SK-N-SH (cell line): ENCODE measurements at regions not wholly inside any gene's neighbourhood (a gene's known extent, or its start where the extent isn't known, plus 50 kb on each side); places are given as distances from the start of the nearest gene placed in this dataset.

Source experiments
- CTCF ChIA-PET: fragments of 300-600, 350-600 bp; formaldehyde crosslinking; extraction: SDS; loops from one replicate; lab custom pipeline; 2021; lab: Yijun Ruan, JAX
- POLR2A ChIA-PET: fragments of 350-600 bp; sonication (Branson Sonifier 250); formaldehyde crosslinking; extraction: SDS; loops from one replicate; lab custom pipeline; 2020; ENCODE audit warnings: antibody characterized with exemption, inconsistent platforms; lab: Yijun Ruan, JAX
- DNase-seq: peaks from one replicate; pipeline ENCODE4 v3.0.0; 2012
- H2AFZ ChIP-seq: fragments of 200-600 bp; sonication (generic); 2 replicates; pipeline ENCODE4 v1.8.1; 2016; ENCODE audit warnings: antibody characterized with exemption, mild to moderate bottlenecking, low read depth
- H3F3A ChIP-seq: fragments of 200-600 bp; sonication (generic); replicated peaks from 2 replicates; pipeline ENCODE3; 2016; ENCODE audit warnings: antibody characterized with exemption, mild to moderate bottlenecking; ENCODE audit not compliant: insufficient read depth
- H3K27ac ChIP-seq, 2 experiments: fragments of 200-500 bp in 1 of 2; fragments of 200-600 bp in 1 of 2; sonication (Bioruptor generic) in 1 of 2; sonication (generic), shearing (Covaris generic) in 1 of 2; 2 replicates each; pipeline versions ENCODE4 v1.5.1 to v1.6.1; 2014 to 2016; ENCODE audit warnings: low read depth in 2 of 2, inconsistent platforms in 1 of 2, low read length in 1 of 2, mild to moderate bottlenecking in 1 of 2, mixed read lengths in 1 of 2
- H3K27me3 ChIP-seq: fragments of 200-600 bp; sonication (generic), shearing (Covaris generic); 2 replicates; pipeline ENCODE4 v1.6.1; 2016; ENCODE audit warnings: mixed run types; ENCODE audit not compliant: insufficient read depth
- H3K36me3 ChIP-seq, 2 experiments: fragments of 200-500 bp in 1 of 2; fragments of 200-600 bp in 1 of 2; sonication (Bioruptor generic) in 1 of 2; sonication (generic) in 1 of 2; replicated peaks in 1 of 2; 2 replicates each; pipeline versions ENCODE3 to v1.5.1; 2014 to 2016; ENCODE audit warnings: low read length in 1 of 2, mild to moderate bottlenecking in 1 of 2; ENCODE audit not compliant: insufficient read depth in 2 of 2, control insufficient read depth in 1 of 2
- H3K4me1 ChIP-seq, 2 experiments: fragments of 200-500 bp in 1 of 2; fragments of 200-600 bp in 1 of 2; sonication (Bioruptor generic) in 1 of 2; sonication (generic), shearing (Covaris generic) in 1 of 2; 2 replicates each; pipeline versions ENCODE4 v1.5.1 to v1.6.1; 2014 to 2016; ENCODE audit warnings: low read depth in 1 of 2, low read length in 1 of 2, mixed run types in 1 of 2; ENCODE audit not compliant: insufficient read depth in 2 of 2, control insufficient read depth in 1 of 2
- H3K4me2 ChIP-seq: fragments of 200-600 bp; sonication (generic), shearing (Covaris generic); 2 replicates; pipeline ENCODE4 v1.6.1; 2017; ENCODE audit warnings: mixed run types
- H3K4me3 ChIP-seq, 2 experiments: fragments of 200-500 bp in 1 of 2; fragments of 200-600 bp in 1 of 2; sonication (Bioruptor generic) in 1 of 2; sonication (generic), shearing (Covaris generic) in 1 of 2; 2 replicates each; pipeline versions ENCODE4 v1.5.1 to v1.8.1; 2014 to 2016; ENCODE audit warnings: low read depth in 2 of 2, inconsistent platforms in 1 of 2, low read length in 1 of 2, mild to moderate bottlenecking in 1 of 2, mixed read lengths in 1 of 2, moderate library complexity in 1 of 2
- H3K79me2 ChIP-seq: fragments of 200-600 bp; sonication (generic); 2 replicates; pipeline ENCODE4 v1.8.1; 2017; ENCODE audit warnings: mild to moderate bottlenecking; ENCODE audit not compliant: insufficient read depth
- H3K9ac ChIP-seq: fragments of 200-600 bp; sonication (generic); 2 replicates; pipeline ENCODE4 v1.6.1; 2017; ENCODE audit warnings: mixed run types
- H3K9me2 ChIP-seq: fragments of 200-600 bp; sonication (generic); 2 replicates; pipeline ENCODE4 v1.6.1; 2017; ENCODE audit warnings: mixed run types
- H3K9me3 ChIP-seq: fragments of 200-600 bp; sonication (generic); 2 replicates; pipeline ENCODE4 v1.6.1; 2017; ENCODE audit warnings: mixed run types, mild to moderate bottlenecking, moderate library complexity
- H4K20me1 ChIP-seq: fragments of 200-600 bp; sonication (generic); 2 replicates; pipeline ENCODE4 v1.6.1; 2017; ENCODE audit warnings: mild to moderate bottlenecking, mixed run types; ENCODE audit not compliant: insufficient read depth
- CTCF ChIP-seq: fragments of 200-600 bp; sonication (generic); IDR thresholded peaks from 2 replicates; pipeline ENCODE4 v1.6.1; 2017; ENCODE audit warnings: antibody characterized with exemption, mild to moderate bottlenecking, moderate library complexity
- ELF1 ChIP-seq: IDR thresholded peaks from 2 replicates; pipeline ENCODE4 v1.4.0; 2012
- EP300 ChIP-seq, 2 experiments: IDR thresholded peaks; 2 replicates each; pipeline versions ENCODE4 v1.4.0 to v1.6.1; 2012; ENCODE audit warnings: borderline replicate concordance in 1 of 2, low read depth in 1 of 2, low read length in 1 of 2
- FOSL2 ChIP-seq: IDR thresholded peaks from 2 replicates; pipeline ENCODE4 v1.4.0; 2012; ENCODE audit warnings: low read depth, mild to moderate bottlenecking, moderate library complexity, borderline replicate concordance
- FOXM1 ChIP-seq: IDR thresholded peaks from 2 replicates; pipeline ENCODE4 v1.4.0; 2012; ENCODE audit warnings: low read depth, mild to moderate bottlenecking
- JUND ChIP-seq: IDR thresholded peaks from 2 replicates; pipeline ENCODE4 v1.4.0; 2012
- MEF2A ChIP-seq: IDR thresholded peaks from 2 replicates; pipeline ENCODE4 v1.4.0; 2012; ENCODE audit warnings: low read depth, borderline replicate concordance
- MXI1 ChIP-seq: IDR thresholded peaks from 2 replicates; pipeline ENCODE4 v1.6.1; 2012; ENCODE audit warnings: mild to moderate bottlenecking, low read depth, low read length, improper control_type of control experiment
- NFIC ChIP-seq: IDR thresholded peaks from 2 replicates; pipeline ENCODE4 v1.4.0; 2012; ENCODE audit warnings: borderline replicate concordance
- NRF1 ChIP-seq: IDR thresholded peaks from 2 replicates; pipeline ENCODE4 v1.6.1; 2012; ENCODE audit warnings: low read depth, mild to moderate bottlenecking, low read length
- POLR2AphosphoS5 ChIP-seq: IDR thresholded peaks from 2 replicates; pipeline ENCODE4 v1.6.1; 2012; ENCODE audit warnings: low read depth, low read length
- RFX5 ChIP-seq: IDR thresholded peaks from 2 replicates; pipeline ENCODE4 v1.6.1; 2012; ENCODE audit warnings: mild to moderate bottlenecking, improper control_type of control experiment, low read length
- RXRA ChIP-seq: IDR thresholded peaks from 2 replicates; pipeline ENCODE4 v1.4.0; 2012; ENCODE audit warnings: low read depth, mild to moderate bottlenecking, borderline replicate concordance
- SIN3A ChIP-seq: IDR thresholded peaks from 2 replicates; pipeline ENCODE4 v1.6.1; 2012; ENCODE audit warnings: low read depth, mild to moderate bottlenecking, low read length, moderate library complexity, borderline replicate concordance
- SMC3 ChIP-seq: IDR thresholded peaks from 2 replicates; pipeline ENCODE4 v1.6.1; 2012; ENCODE audit warnings: low read depth, low read length, improper control_type of control experiment
- YY1 ChIP-seq: IDR thresholded peaks from 2 replicates; pipeline ENCODE4 v1.4.0; 2012; ENCODE audit warnings: low read depth, mild to moderate bottlenecking
- WGBS: methylation state at CpG from one replicate; pipeline ENCODE4 v1.1.6; 2017; ENCODE audit warnings: low lambda C conversion rate; 5-methylcytosine and 5-hydroxymethylcytosine counted together
- TF ChIP-seq, protein P1 (sequence below): fragments of 150-350 bp; IDR thresholded peaks from 2 replicates; pipeline ENCODE4 v1.6.1; 2016; ENCODE audit warnings: mild to moderate bottlenecking, low read depth, low read length
- TF ChIP-seq, protein P2 (sequence below): IDR thresholded peaks from 2 replicates; pipeline ENCODE4; 2012
- TF ChIP-seq, protein P3 (sequence below): IDR thresholded peaks from 2 replicates; pipeline ENCODE4 v1.6.1; 2012; ENCODE audit warnings: mild to moderate bottlenecking, low read depth, low read length, moderate library complexity

DNA sequence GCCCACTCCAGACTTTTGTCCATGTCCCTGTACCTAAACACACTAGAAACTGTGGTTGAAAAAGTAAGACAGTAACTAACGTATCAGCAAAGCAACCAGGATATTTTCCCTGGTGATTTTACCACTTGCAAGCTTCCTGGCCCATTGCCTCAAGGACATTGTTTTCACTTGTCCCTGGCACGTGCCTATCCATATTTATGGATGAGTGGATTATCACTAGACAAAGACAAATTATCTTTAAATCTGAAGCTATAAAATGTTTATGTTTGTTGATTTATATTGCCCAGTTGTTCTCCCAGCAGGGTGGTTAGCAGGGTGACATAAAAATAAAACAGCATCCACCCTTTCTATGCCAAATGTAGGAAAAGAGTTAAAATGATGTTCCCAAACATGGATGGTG, 93.2 kb upstream of the STEAP1 start:
- Histone ChIP-seq H3K9me2 (no peaks in the 10 kb centered on the region), H3K27ac (no peak overlapping the region), H3K9ac (no peak overlapping the region), H2AFZ (no peak overlapping the region), H3K4me2 (no peak overlapping the region), H3K9me3 (no peaks in the 10 kb centered on the region), H3K36me3 (no peaks in the 10 kb centered on the region), H3K4me3 (no peak overlapping the region), H3K79me2 (no peaks in the 10 kb centered on the region), H3K4me1 (no peaks in the 10 kb centered on the region), H3F3A (no peaks in the 10 kb centered on the region), H3K27me3 (no peaks in the 10 kb centered on the region), H4K20me1 (no peaks in the 10 kb centered on the region)
- ChIA-PET CTCF (interaction anchor here (1.2 kb wide), 2 partner anchors 10 to 28 kb away, joined by 3 read pairs; no protein-coding TSS in a partner anchor), POLR2A (no interaction called here)
- no peak for TF ChIP-seq SMC3
- no peak for TF ChIP-seq CTCF
- no peak for TF ChIP-seq NRF1
- no peak for TF ChIP-seq MXI1
- TF ChIP-seq RFX5 = no peak
- no peak for TF ChIP-seq MEF2A
- TF ChIP-seq, protein P1, sequence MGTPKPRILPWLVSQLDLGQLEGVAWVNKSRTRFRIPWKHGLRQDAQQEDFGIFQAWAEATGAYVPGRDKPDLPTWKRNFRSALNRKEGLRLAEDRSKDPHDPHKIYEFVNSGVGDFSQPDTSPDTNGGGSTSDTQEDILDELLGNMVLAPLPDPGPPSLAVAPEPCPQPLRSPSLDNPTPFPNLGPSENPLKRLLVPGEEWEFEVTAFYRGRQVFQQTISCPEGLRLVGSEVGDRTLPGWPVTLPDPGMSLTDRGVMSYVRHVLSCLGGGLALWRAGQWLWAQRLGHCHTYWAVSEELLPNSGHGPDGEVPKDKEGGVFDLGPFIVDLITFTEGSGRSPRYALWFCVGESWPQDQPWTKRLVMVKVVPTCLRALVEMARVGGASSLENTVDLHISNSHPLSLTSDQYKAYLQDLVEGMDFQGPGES = no peak
- TF ChIP-seq FOXM1 = no peak
- TF ChIP-seq SIN3A = no peak
- TF ChIP-seq, protein P2, sequence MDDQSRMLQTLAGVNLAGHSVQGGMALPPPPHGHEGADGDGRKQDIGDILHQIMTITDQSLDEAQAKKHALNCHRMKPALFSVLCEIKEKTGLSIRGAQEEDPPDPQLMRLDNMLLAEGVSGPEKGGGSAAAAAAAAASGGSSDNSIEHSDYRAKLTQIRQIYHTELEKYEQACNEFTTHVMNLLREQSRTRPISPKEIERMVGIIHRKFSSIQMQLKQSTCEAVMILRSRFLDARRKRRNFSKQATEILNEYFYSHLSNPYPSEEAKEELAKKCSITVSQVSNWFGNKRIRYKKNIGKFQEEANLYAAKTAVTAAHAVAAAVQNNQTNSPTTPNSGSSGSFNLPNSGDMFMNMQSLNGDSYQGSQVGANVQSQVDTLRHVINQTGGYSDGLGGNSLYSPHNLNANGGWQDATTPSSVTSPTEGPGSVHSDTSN = no peak
- TF ChIP-seq, protein P3, sequence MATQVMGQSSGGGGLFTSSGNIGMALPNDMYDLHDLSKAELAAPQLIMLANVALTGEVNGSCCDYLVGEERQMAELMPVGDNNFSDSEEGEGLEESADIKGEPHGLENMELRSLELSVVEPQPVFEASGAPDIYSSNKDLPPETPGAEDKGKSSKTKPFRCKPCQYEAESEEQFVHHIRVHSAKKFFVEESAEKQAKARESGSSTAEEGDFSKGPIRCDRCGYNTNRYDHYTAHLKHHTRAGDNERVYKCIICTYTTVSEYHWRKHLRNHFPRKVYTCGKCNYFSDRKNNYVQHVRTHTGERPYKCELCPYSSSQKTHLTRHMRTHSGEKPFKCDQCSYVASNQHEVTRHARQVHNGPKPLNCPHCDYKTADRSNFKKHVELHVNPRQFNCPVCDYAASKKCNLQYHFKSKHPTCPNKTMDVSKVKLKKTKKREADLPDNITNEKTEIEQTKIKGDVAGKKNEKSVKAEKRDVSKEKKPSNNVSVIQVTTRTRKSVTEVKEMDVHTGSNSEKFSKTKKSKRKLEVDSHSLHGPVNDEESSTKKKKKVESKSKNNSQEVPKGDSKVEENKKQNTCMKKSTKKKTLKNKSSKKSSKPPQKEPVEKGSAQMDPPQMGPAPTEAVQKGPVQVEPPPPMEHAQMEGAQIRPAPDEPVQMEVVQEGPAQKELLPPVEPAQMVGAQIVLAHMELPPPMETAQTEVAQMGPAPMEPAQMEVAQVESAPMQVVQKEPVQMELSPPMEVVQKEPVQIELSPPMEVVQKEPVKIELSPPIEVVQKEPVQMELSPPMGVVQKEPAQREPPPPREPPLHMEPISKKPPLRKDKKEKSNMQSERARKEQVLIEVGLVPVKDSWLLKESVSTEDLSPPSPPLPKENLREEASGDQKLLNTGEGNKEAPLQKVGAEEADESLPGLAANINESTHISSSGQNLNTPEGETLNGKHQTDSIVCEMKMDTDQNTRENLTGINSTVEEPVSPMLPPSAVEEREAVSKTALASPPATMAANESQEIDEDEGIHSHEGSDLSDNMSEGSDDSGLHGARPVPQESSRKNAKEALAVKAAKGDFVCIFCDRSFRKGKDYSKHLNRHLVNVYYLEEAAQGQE = no peak
- TF ChIP-seq FOSL2 = no peak
- TF ChIP-seq NFIC = no peak
- no peak for TF ChIP-seq RXRA
- no peak for TF ChIP-seq YY1
- TF ChIP-seq EP300 (IDR thresholded peaks at IDR 0.05; ENCODE audit: borderline replicate concordance in 1 of 2, low read depth in 1 of 2, low read length in 1 of 2) = no peak
- TF ChIP-seq POLR2AphosphoS5 = no peak
- TF ChIP-seq ELF1 = no peak
- no peak for TF ChIP-seq JUND
- DNase-seq = no peak
- 6% methylated on average over 2 of the region's 2 CpGs for WGBS
